ENCODE measurements at regions not wholly inside any gene's neighbourhood (a gene's known extent, or its start where the extent isn't known, plus 50 kb on each side); places are given as distances from the start of the nearest gene placed in this dataset.

DNA sequence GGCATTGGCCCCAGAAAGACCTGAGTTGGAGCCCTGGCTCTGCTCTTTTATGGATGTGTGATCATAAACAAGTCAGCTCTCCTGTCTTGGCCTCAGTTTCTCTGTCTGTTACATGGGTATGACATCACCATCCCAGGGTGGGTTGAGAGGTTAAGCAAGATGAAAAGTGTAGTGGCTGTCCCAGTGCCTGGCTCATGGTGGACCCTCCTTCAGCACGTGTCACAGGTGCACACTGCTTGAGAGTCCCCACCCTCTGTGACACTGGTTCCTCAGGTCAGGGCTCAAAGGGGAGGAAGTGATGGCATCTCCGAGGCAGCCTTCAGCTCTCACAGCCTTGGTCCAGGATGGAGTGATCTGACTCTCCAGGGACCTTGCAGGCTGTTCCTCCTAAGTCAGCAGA is 218.4 kb downstream of the HAPSTR1 start:
- H3K36me3 ChIP-seq = no peaks in the 10 kb centered on the region
- DNase-seq (ENCODE audit: low spot score) (no peak), ATAC-seq (ENCODE audit: insufficient number of reproducible peaks, low FRiP score, low read depth) (no peak)
- TF ChIP-seq CTCF (IDR thresholded peaks at IDR 0.05) = no peak
- H3K4me1 ChIP-seq (ENCODE audit: control insufficient read depth in 1 of 2, low read depth in 2 of 2) = no peaks in the 10 kb centered on the region
- no peak overlapping the region for H3K27ac ChIP-seq
- H3K27me3 ChIP-seq (replicated peaks; ENCODE audit: insufficient read depth) = no peaks in the 10 kb centered on the region
- no peak overlapping the region for H3K4me3 ChIP-seq
- no peaks in the 10 kb centered on the region for H3K9me3 ChIP-seq

DNA sequence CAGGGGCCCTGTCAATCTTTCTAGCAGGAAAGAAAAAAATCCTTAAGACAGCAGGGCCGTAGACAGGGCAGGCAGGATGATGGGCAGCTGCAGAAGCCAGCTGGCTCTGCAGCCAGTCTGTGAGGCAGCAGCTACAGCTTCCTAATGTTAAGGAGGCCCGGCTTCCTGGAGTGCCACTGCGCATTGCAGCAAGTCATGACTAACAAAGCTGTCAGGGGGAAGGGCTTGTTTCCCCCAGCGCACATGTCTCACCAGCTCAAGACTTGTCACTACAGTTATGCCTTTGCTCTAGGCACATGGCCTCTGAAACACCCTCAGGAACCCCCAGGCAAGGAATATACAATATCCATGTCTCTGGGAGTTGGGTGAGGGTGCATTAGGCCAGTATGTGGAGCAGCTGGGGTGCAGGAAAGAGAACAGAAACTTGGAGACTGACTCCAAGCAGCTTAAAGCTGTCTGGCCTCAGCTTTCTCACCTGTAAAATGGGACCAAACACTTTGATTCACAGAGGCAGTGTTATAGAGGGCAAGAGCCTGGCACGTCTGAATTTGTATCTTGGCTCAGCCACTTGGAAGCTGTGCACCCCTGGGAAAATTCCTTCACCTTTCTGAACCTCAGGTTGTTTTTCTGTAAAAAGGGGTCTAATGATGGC is 220.0 kb downstream of the HAPSTR1 start:
- DNase-seq (ENCODE audit: low spot score) = no peak
- Histone ChIP-seq H3K27ac (no peak overlapping the region), H3K4me1 (ENCODE audit: control insufficient read depth in 1 of 2, low read depth in 2 of 2) (no peaks in the 10 kb centered on the region), H3K9me3 (no peaks in the 10 kb centered on the region), H3K36me3 (no peaks in the 10 kb centered on the region), H3K4me3 (no peak overlapping the region), H3K27me3 (replicated peaks; ENCODE audit: insufficient read depth) (no peaks in the 10 kb centered on the region)
- no peak for TF ChIP-seq CTCF (IDR thresholded peaks at IDR 0.05)
- ATAC-seq (ENCODE audit: insufficient number of reproducible peaks, low FRiP score, low read depth) = no peak

DNA sequence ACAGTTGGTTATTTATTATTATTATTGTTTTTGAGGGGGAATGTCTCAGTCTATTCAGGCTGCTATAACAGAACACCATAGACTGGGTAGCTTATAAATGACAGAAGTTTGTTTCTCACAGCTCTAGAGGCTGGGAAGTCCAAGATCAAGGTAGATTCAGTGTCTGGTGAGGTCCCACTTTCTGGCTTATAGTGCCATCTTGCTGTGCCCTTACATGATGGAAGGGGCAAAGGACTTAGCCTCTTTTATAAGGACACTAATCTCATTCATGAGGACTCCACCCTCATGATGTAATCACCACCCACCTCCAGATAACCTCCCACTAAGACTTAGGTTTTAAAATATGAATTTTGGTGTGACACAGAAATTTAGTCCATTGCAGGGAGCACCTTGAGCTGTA is 224.6 kb downstream of the HAPSTR1 start:
- no peaks in the 10 kb centered on the region for H3K36me3 ChIP-seq
- H3K27me3 ChIP-seq (replicated peaks; ENCODE audit: insufficient read depth) = no peaks in the 10 kb centered on the region
- H3K9me3 ChIP-seq = no peaks in the 10 kb centered on the region
- no peaks in the 10 kb centered on the region for H3K4me1 ChIP-seq (ENCODE audit: control insufficient read depth in 1 of 2, low read depth in 2 of 2)
- DNase-seq (ENCODE audit: low spot score) = no peak
- H3K4me3 ChIP-seq = no peak overlapping the region
- no peak for TF ChIP-seq CTCF (IDR thresholded peaks at IDR 0.05)
- no peak for ATAC-seq (ENCODE audit: insufficient number of reproducible peaks, low FRiP score, low read depth)
- no peak overlapping the region for H3K27ac ChIP-seq

DNA sequence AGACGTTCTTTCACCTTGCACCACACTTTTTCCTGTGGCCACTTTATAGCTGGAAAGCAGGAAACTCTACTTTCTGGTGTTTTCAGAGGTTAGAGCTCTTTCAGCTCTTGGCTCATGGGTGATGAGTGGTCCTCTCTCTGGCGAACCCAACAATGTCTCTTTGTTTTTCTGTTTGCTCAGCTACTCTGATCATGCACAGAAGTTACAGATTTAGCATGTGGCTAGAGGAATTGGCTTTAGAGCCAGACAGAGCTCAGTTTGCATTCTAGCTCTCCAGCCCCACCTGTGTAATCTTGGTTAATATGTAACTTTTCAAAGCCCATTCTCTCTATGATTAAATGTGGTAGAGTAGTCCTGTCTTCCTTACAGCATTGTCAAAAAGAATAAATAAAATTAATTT is 225.2 kb downstream of the HAPSTR1 start:
- TF ChIP-seq CTCF (IDR thresholded peaks at IDR 0.05) = no peak
- Histone ChIP-seq H3K27ac (no peak overlapping the region), H3K9me3 (no peaks in the 10 kb centered on the region), H3K36me3 (no peaks in the 10 kb centered on the region), H3K4me3 (no peak overlapping the region), H3K4me1 (ENCODE audit: control insufficient read depth in 1 of 2, low read depth in 2 of 2) (no peaks in the 10 kb centered on the region), H3K27me3 (replicated peaks; ENCODE audit: insufficient read depth) (no peaks in the 10 kb centered on the region)
- DNase-seq (ENCODE audit: low spot score) (no peak), ATAC-seq (ENCODE audit: insufficient number of reproducible peaks, low FRiP score, low read depth) (no peak)

DNA sequence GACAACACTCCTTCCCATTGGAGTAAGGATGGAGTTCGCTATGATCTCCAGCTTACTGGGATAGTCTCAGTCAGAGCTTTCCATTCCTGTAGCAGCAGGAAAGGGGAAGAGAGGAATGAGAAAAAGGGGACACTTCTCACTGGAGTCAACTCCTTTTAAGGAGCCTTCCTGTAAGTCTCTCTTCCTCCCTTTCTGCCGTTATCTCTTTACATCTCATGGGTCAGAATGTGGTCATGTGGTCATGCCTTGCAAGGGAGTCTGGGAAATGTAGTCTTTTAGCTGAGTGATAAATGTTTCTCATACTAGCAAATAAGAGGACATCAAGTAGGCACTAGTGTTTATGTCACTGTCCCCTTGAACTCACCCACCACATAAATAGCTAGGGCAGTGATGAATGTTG is 227.3 kb downstream of the HAPSTR1 start:
- Histone ChIP-seq H3K4me3 (no peak overlapping the region), H3K27ac (no peak overlapping the region), H3K36me3 (no peaks in the 10 kb centered on the region), H3K4me1 (ENCODE audit: control insufficient read depth in 1 of 2, low read depth in 2 of 2) (no peaks in the 10 kb centered on the region), H3K9me3 (no peaks in the 10 kb centered on the region), H3K27me3 (replicated peaks; ENCODE audit: insufficient read depth) (no peaks in the 10 kb centered on the region)
- ATAC-seq (ENCODE audit: insufficient number of reproducible peaks, low FRiP score, low read depth) (no peak), DNase-seq (ENCODE audit: low spot score) (no peak)
- no peak for TF ChIP-seq CTCF (IDR thresholded peaks at IDR 0.05)
